ENCODE measurements at regions not wholly inside any gene's neighbourhood (a gene's known extent, or its start where the extent isn't known, plus 50 kb on each side); places are given as distances from the start of the nearest gene placed in this dataset.
A peak's percentile ranks its signal among the peaks of the same experiment; 100 is the strongest.

DNA sequence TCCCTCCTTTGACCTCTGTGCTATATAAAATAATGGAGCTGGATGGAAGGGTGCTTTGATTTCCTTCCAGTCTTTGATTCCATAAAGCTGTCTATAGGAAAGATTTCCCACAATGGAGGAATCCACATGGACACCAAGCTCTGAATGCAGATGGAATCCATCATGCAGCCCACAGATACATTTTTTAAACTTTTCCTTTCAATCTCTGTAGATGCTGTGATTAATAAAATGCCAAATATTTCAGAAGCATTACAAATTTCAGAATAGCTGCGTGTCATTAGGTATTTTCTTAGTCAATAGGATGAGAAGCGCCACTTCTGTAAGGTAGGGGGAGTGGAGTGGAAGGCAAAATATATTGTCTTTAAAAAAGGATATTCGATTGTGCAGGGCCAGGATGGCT is 489.0 kb downstream of the NTRK3 start:
- Histone ChIP-seq H3K4me1 (ENCODE audit: low read depth) (no peaks in the 10 kb centered on the region), H3K36me3 (ENCODE audit: low read depth) (no peaks in the 10 kb centered on the region), H3K4me3 (no peak overlapping the region), H3K9me3 (no peaks in the 10 kb centered on the region)
- ATAC-seq (no peak), DNase-seq (no peak)
- intact Hi-C loops (cut with DNase I, micrococcal nuclease) = no loop called here
- TF ChIP-seq, protein P1, sequence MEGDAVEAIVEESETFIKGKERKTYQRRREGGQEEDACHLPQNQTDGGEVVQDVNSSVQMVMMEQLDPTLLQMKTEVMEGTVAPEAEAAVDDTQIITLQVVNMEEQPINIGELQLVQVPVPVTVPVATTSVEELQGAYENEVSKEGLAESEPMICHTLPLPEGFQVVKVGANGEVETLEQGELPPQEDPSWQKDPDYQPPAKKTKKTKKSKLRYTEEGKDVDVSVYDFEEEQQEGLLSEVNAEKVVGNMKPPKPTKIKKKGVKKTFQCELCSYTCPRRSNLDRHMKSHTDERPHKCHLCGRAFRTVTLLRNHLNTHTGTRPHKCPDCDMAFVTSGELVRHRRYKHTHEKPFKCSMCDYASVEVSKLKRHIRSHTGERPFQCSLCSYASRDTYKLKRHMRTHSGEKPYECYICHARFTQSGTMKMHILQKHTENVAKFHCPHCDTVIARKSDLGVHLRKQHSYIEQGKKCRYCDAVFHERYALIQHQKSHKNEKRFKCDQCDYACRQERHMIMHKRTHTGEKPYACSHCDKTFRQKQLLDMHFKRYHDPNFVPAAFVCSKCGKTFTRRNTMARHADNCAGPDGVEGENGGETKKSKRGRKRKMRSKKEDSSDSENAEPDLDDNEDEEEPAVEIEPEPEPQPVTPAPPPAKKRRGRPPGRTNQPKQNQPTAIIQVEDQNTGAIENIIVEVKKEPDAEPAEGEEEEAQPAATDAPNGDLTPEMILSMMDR (IDR thresholded peaks at IDR 0.05) = no peak

DNA sequence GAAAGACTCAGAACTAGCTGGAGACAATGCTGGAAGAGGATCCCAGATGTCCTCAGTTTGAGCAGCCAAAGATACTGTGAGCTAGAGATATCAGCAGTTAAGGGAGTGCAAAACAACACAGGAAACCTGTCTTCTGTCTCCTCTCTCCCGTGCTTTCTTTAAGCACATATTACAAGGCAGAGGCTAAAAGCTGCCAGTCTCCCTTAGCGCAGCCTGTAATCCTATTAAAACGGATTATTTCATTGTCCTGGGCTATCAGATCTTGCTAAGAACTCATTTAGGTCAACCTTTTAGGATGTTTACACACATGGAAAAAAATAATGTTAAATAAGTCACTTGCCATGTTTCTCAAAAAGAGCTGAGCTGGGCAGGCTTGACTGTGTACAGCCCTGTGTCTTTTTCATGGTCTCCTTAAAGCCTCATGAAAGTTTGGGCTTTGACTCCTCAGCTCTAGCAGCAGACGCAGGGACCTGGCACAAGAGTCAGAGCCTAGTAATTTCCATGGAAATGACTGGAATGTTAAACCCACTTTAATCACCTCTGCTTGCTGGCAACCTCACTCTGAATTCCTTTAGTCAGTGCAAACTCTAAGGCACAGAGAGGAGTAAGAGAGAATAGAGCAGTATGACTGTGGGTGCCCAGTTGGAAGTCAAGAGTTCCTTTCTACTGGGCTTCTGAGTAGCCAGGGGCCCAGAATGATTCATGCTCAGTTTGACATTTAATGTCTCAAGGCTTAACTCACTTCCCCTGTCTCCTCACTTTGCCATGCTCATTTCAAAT is 491.9 kb downstream of the NTRK3 start:
- TF ChIP-seq, protein P1 (IDR thresholded peaks at IDR 0.05) = no peak
- Histone ChIP-seq H3K36me3 (ENCODE audit: low read depth) (no peaks in the 10 kb centered on the region), H3K4me3 (no peak overlapping the region), H3K9me3 (no peaks in the 10 kb centered on the region), H3K4me1 (ENCODE audit: low read depth) (no peaks in the 10 kb centered on the region)
- no peak for DNase-seq
- intact Hi-C loops (cut with DNase I, micrococcal nuclease) = no loop called here
- no peak for ATAC-seq

- Histone ChIP-seq H3K9me3 (no peaks in the 10 kb centered on the region), H3K36me3 (ENCODE audit: low read depth) (no peaks in the 10 kb centered on the region), H3K4me1 (ENCODE audit: low read depth) (no peaks in the 10 kb centered on the region), H3K4me3 (no peak overlapping the region)
- ATAC-seq = no peak
- no peak for DNase-seq
- intact Hi-C loops (cut with DNase I, micrococcal nuclease) = no loop called here
- TF ChIP-seq, protein P1 (IDR thresholded peaks at IDR 0.05) = no peak
These were observed 492.7 kb downstream of the NTRK3 start for GRCh38 chr15:87763837-87764236.

DNA sequence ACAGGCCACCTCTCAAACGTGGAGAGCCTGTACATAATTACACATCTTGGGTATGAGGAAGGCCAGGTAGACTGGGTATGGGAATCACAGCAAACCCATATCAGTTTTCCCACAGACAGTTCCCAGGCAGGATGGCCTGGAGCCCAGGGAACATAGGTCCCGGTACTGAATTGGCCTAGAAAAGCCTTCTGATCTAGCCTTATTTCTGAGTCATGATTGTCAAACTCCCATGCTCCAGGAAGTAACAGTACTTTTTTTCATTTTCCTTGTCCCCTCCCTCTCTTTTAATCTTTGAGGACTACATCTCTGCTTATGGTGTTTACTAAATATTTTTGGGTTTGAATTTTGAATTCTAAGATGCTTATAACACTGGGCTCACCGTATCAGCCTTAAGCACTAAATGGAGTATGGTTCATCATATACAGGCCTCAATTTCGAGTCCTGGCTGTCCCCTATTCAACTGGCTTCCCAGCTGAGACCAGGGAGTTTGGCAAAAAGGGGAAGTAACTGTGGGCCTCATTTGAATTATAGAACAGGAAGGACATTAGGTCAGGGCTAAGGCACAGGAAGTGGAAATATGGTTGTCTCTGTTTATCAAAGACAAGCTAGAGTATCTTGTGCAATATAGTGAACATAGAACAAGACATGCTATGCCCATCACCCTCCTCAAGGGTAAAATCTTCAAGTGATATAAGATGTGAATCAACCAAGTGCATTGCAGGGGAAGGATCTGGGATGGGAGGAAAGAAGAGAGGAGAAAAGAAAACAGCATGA is 494.6 kb downstream of the NTRK3 start:
- H3K9me3 ChIP-seq = no peaks in the 10 kb centered on the region
- peak; percentile 42 for ATAC-seq
- intact Hi-C loops (cut with DNase I, micrococcal nuclease) = no loop called here

DNA sequence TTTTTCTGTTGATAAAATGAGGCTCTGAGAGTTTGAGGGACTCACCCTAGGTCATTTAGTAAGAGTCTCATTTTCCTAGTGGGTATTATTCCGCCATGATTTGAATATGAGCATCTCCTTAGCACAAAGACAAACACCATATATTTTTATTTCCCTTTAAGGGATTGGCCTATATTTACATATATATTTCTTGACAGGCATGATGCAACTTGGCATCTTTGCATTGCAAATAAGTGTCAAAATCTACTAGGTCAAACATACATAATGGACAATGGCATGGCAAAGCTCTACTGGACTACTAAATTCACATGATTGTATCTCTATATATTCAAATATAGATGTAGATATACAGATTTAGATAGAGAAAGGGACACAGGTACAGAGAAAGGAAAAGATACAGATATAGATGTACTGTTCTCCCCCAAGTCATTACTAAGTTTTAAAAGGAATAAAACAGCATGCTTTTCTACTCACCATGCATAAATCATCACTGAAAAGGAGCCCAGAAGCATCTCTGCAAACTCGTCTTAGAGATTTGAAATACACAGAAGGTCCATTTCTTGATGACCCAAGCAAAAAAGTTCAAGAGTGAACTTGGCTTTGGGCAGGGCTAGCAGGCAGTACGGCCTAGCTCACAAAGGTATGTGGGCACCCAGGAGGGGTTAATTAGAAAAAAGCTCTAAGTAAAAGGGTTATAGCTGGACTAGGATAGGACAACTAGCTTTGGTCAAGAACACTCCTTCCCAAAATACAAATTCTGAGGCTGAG is 495.8 kb downstream of the NTRK3 start:
- intact Hi-C loops (cut with DNase I, micrococcal nuclease) = no loop called here
- no peaks in the 10 kb centered on the region for H3K9me3 ChIP-seq
- ATAC-seq (no peak), DNase-seq (no peak)
- TF ChIP-seq, protein P1 (IDR thresholded peaks at IDR 0.05) = no peak
- no peak overlapping the region for H3K4me3 ChIP-seq
- no peaks in the 10 kb centered on the region for H3K4me1 ChIP-seq (ENCODE audit: low read depth)
- no peaks in the 10 kb centered on the region for H3K36me3 ChIP-seq (ENCODE audit: low read depth)

More for the DNA sequence above, 494.6 kb downstream of the NTRK3 start:
- DNase-seq = peak in 1 of 3 donors; percentile 6
- Histone ChIP-seq H3K36me3 (ENCODE audit: low read depth) (no peaks in the 10 kb centered on the region), H3K4me3 (no peak overlapping the region), H3K4me1 (ENCODE audit: low read depth) (no peaks in the 10 kb centered on the region)
- TF ChIP-seq, protein P1 (IDR thresholded peaks at IDR 0.05) = no peak

Data from mucosa of descending colon (tissue), 3 donors.